LNCaP clone FGC (cell line): ENCODE measurements at regions not wholly inside any gene's neighbourhood (a gene's known extent, or its start where the extent isn't known, plus 50 kb on each side); places are given as distances from the start of the nearest gene placed in this dataset.

Source experiments
- DNase-seq: peaks from one replicate; pipeline ENCODE4 v3.0.0-alpha.2; 2011; ENCODE audit warnings: low read depth
- H3K4me3 ChIP-seq: 2 replicates; pipeline ENCODE4 v1.5.1; 2011; ENCODE audit warnings: mild to moderate bottlenecking, low read depth, low read length, control low read depth
- TF ChIP-seq, protein P1 (sequence below): IDR thresholded peaks from 2 replicates; pipeline ENCODE4 v1.5.1; 2012; ENCODE audit warnings: mild to moderate bottlenecking; ENCODE audit not compliant: control insufficient read depth, insufficient read depth; ENCODE audit errors: extremely low read depth

DNA sequence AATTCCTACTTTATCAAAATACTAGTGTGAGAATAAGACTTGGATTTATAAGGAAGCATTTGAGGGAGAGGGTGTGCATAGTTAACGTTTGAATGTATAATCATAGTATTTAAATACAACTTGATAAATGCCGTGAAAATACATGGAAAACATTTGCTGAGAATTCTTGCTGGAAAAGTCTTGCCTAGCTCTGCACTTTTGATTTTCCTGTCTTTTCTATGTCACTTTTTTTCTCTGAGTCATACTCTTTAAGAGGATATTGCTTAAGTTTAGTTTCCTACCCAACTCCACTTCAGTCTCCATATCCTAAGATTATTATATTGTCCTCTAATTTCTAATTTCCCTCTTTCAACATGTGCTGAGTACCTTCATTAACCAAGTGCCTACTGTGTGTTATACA is 616.6 kb upstream of the SEMA6A start:
- H3K4me3 ChIP-seq = no peak overlapping the region
- no peak for DNase-seq
- TF ChIP-seq, protein P1, sequence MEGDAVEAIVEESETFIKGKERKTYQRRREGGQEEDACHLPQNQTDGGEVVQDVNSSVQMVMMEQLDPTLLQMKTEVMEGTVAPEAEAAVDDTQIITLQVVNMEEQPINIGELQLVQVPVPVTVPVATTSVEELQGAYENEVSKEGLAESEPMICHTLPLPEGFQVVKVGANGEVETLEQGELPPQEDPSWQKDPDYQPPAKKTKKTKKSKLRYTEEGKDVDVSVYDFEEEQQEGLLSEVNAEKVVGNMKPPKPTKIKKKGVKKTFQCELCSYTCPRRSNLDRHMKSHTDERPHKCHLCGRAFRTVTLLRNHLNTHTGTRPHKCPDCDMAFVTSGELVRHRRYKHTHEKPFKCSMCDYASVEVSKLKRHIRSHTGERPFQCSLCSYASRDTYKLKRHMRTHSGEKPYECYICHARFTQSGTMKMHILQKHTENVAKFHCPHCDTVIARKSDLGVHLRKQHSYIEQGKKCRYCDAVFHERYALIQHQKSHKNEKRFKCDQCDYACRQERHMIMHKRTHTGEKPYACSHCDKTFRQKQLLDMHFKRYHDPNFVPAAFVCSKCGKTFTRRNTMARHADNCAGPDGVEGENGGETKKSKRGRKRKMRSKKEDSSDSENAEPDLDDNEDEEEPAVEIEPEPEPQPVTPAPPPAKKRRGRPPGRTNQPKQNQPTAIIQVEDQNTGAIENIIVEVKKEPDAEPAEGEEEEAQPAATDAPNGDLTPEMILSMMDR = no peak

DNA sequence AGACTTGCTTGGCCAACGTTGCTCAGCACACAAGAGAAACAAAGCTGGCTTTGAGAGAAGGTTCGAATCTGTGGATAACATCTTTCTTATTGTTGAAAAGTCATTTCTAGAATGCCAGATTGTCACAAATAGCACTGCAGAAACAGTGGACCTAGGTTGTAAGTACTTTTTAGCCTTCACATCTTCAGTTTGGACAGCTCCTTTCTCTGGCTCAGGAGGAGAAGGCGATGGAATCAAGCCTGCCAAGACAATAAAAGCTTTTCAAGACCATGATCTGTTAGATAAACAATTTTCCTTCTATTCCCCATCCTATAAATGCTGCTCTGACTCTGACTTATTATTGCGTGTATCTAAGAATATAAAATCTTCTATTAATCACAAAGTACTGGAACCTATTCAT is 615.2 kb upstream of the SEMA6A start:
- TF ChIP-seq, protein P1 = no peak
- no peak overlapping the region for H3K4me3 ChIP-seq
- DNase-seq = peak; percentile 44

DNA sequence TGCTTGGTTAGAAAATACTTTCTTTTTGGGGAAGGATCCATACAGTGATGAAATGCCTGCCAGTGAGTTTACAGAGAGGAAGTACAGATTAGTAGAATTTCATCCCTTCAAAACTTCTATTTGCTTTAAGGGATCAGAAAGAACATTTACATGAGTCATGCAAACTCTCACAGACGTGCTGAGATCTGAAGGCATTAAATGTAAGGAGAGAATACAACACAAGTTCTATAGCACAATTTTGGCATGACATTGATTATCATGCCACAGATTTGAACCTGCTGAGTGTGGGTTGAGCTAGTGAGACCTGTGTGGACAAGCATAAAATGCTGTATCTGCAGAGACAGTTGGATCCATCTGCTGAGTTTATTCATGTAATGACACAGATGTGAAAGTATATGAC is 613.6 kb upstream of the SEMA6A start:
- no peak for DNase-seq
- no peak overlapping the region for H3K4me3 ChIP-seq
- TF ChIP-seq, protein P1 = no peak

DNA sequence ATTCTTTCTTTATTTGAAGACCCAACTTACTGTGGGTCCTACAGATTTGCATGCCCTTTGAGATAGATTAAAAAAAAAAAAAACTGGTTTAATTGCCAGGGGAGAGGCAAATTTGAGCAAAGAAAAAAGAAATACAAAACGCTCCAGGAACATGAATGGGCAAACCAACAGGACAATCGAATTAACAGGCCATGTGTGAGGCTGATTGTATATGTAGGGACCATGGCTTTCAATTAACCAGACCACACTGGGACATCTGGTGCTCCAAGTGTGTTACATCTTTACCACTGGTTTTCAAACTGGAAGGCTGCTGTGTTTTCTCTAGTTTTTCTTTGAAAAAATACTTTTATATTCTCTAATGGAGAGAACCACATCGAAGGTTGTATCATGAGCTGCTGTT is 612.1 kb upstream of the SEMA6A start:
- TF ChIP-seq, protein P1 = no peak
- no peak overlapping the region for H3K4me3 ChIP-seq
- no peak for DNase-seq

DNA sequence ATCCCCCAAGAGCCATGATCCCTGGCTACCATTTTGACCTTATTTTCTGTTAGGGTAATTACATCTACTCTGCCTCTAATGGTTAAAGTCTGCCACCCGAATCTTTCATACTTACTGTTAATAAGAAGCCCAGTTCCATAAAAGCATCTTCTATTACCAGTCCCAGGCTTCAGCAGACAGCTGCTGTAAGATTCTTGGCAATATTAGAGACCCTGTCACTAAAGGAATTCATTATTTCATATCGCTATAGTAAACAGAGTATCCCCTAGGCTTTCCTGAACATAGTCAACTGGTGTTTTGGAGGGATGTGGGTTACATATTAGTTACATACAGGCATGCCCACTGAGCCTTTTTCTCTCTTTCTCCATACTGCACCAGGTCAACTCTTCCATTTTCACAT is 608.7 kb upstream of the SEMA6A start:
- TF ChIP-seq, protein P1 = no peak
- no peak overlapping the region for H3K4me3 ChIP-seq
- no peak for DNase-seq

DNA sequence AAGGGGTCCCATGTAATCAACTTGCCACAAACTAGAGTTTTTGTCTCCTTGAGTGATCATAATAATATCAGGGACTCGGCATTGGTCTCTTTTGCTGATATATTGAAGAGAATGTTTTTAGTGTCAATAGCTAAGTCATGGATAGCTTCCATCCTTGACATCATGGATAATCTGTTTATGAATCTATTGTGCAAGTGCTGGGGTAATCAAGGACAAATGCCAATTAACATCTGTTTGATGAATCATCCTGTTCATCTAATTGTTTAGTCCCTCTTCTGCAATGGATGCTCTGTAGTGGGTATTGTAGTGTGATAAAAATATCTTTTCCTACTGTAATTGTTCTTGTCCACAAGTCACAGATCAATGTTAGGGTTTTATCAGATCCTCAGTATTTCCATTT is 607.5 kb upstream of the SEMA6A start:
- H3K4me3 ChIP-seq = no peak overlapping the region
- no peak for DNase-seq
- TF ChIP-seq, protein P1 = no peak

DNA sequence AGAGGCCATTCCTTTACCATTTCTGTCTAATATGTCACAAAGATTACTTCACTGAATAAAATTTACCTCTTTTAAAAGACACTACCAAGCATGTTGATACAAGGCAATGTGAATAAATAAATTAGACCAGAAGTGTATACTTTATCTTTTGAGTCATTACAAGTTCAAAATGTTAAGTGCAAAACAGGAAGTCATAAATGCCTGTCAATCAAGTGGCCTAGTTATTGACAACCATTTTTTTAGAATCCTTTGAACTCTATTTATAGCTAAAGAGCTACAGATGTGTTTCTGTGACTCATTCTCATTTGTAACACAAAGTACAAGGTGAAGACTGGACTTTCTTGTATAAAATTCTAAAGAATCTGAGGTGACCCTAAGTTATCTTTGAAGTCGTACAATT is 602.7 kb upstream of the SEMA6A start:
- H3K4me3 ChIP-seq = no peak overlapping the region
- TF ChIP-seq, protein P1 = no peak
- DNase-seq = no peak
